ENCODE measurements at regions not wholly inside any gene's neighbourhood (a gene's known extent, or its start where the extent isn't known, plus 50 kb on each side); places are given as distances from the start of the nearest gene placed in this dataset.

DNA sequence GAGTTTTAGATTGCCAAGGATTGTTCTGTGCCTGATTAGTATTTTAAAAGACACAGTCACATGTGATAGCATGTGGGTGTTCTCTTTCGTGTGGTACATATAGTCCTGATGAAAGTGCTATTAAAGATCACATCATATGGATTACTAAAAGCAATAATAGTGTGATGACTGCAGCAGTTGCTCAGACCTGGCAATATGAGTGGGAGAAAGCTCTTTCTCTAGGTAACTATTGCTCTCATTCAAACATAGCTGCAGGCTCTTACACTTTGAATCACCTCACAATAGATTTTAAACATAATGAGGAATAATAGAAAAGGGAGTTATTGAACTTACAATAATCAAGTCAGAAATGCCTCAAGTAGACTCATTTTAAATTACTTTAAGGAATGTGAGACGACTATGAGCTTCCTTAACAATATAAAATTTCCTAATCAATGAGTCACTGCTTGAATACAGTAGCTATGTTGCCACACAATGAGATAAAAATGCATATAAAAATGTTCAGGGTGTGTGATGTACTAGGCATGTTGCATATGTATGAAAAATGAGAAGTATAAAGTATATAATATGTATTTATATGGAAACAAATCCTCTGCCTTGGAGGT, 452.1 kb downstream of the TMX3 start:
- no peak for FAIRE-seq
- DNase-seq (ENCODE audit: insufficient read length, low spot score): peak; percentile 7

DNA sequence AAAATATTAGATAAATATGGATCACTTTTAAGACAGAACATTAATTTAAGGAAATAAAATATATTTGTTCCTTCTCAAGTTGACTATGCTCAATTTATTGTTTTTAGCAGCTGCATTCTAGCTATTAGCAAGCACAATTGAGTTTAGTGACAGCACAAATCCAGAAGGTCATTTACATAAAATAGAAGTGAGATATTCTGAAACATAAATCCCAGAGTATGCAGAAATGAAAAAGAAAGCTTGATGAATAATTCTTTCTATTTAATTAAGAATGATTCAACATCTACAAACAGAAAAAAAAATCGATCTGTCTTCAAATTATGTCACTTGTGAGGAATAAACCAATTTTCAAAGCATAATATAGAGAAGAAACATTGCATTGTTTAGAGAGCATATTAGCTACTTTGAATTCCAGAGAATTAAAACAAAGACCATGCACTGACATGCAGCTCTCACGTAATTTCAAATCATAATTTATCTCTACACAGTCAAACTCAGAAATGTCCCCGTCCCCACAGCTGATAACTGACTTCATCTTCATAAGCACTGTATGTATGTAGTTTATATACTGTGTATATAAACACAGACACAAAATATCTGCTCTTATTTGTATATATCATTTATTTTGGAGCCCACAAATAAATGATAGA, 458.4 kb downstream of the TMX3 start:
- DNase-seq (ENCODE audit: insufficient read length, low spot score) (no peak), FAIRE-seq (no peak)

DNA sequence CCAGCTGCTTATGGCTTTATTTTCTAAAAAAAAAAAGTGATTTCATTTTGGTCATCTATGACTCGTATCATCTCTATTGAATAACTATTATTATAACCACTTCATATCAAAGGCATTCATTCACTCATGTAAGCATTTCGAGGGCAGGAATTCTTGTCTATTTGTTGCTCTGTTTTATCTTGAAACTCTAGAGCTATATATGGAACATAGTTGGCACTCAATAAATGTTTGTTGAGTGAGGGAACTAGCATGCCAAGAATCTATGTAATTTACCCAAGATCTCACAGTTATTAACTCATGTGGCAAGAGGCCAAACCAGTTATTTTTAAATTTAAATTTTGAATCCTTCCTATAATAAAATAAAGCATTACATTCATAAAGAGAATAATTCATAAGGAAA, 470.1 kb downstream of the TMX3 start:
- DNase-seq (ENCODE audit: insufficient read length, low spot score) (no peak), FAIRE-seq (no peak)

DNA sequence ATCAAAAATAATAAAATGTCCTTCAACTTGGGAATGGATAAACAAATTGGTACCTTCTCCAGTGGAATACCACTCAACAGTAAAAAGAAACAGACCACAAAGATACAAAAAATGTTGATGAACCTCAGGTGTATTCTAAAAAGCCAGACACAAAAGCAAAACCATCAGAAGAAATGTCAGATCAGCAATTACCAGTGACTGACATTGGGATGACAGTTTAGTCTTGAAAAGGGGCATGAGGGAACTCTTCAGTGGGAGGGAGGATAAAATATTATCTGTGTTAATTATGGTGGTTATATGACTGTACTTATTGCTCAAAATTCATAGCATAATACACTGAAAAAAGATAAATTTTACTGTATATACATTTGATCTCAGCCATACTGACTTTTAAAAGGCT, 473.0 kb downstream of the TMX3 start:
- DNase-seq (ENCODE audit: insufficient read length, low spot score): no peak
- no peak for FAIRE-seq

DNA sequence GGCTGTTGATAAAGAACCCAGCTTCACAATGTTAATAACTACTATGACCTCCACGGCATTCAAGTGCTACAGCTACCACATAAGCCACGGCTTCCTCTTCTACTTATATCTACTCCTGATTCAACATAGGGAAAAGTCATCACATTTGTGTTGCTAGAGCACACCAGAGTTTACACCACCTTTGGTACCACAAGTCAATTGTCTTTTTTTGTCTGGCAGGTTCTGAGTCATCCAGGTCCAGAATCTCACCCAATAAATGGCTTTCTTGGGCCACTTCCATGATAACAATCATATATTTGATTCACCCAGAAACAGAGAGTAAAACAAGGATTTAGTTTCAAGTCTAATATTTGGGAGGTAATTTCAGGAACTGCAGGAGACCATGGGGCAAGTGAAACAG, 480.2 kb downstream of the TMX3 start:
- DNase-seq (ENCODE audit: insufficient read length, low spot score) (no peak), FAIRE-seq (no peak)

DNA sequence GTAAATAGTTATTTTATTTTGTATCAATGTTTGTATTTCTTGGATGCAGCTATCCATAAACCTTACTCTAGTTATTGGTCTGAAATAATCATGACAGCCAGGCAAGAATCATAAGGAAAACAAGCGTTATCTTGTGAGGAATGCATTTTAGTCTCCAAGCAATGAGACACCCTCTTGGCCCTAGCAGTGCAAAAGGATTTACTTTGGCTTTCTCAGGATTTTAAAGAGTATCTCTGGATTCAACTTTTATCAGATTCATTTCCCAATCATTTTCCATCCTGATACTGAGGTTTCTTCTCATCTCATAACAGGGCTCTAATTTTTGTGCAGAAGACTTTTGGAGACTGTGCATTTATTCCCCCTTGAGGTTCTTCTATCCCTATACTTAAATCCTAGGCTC, 480.8 kb downstream of the TMX3 start:
- FAIRE-seq (no peak), DNase-seq (ENCODE audit: insufficient read length, low spot score) (no peak)

DNA sequence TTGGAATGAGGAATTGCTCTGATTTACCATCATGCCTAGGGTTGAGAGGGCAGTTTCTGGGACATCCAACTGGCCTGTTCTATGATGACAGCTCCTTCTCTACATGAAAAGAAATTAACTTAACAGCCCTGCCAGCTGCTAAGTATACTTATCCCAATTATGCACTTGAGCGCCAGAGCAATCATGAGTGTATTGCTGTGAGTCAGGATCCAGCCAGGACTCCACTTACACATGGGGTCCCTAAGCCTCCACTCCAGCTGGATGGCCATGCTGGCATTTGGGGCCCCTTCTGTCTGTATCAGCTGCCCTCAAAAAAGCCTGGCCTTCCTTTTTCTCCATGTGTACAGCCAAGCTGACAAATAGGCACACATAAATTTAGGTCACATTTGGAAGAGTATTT, 481.9 kb downstream of the TMX3 start:
- DNase-seq (ENCODE audit: insufficient read length, low spot score) (no peak), FAIRE-seq (no peak)

DNA sequence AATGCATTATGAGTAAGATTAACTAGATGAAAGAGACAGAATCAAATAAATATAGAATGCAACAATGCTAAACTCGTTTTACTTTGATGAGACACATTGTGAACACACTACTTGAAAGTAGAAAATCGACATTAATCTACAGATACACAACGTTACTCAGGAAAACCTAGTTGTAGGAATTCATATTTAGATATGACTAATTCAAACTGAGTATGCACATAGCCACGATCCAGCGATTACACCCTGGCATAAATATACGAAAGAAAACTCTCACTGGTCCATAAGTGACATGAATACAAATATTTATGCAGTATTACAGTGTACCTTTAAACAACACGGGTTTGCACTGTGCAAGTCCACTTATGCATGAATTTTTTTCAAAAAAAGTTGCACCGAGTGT, 485.6 kb downstream of the TMX3 start:
- FAIRE-seq: no peak

DNA sequence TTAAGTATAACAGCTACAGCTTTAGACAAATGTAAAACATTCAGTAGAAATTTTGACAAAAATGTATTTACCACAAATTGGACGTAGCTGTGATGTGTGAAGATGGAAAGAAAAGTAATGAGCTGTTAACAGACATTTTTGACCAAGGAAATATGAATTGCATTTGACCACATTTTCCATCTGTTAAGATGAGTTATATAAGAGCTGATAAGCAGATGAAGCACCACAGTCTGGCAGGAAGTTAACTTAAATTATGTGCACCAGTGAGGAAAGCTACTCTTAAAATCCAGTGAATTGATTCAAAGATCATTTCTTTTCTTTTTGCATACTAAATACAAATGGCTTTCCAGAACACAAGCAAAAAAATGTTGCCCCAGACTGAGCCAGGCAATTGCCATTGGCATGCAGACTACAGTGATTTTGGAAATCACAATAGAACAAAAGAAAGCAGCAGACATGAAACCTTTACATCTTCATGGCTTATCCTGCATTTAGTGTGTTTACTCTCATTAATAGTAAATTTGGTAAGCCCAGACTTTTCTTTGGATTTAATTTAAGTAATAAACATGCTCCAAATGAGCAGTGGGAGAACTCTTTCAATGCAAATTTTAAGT, 493.7 kb downstream of the TMX3 start:
- no peak for FAIRE-seq
- DNase-seq (ENCODE audit: insufficient read length, low spot score): no peak

More for the DNA sequence above, 485.6 kb downstream of the TMX3 start:
- no peak for DNase-seq (ENCODE audit: insufficient read length, low spot score)

DNA sequence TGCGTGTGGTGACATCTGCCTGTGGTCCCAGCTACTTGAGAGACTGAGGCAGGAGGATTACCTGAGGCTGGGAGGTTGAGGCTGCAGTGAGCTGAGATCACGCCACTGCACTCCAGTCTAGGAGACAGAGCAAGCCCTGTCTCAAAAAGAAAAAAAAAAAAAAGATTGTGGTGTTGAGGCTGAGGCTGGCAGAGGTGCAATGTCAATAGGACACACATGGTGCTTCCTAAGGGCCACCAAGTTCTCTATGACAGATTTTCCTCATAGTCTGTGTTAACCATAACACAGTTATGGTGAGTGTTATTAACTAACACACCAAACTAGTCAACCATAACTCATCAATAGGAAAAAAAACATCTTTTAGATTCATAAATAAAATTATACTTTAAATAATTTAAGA, 494.4 kb downstream of the TMX3 start:
- DNase-seq (ENCODE audit: insufficient read length, low spot score): no peak
- FAIRE-seq: no peak

DNA sequence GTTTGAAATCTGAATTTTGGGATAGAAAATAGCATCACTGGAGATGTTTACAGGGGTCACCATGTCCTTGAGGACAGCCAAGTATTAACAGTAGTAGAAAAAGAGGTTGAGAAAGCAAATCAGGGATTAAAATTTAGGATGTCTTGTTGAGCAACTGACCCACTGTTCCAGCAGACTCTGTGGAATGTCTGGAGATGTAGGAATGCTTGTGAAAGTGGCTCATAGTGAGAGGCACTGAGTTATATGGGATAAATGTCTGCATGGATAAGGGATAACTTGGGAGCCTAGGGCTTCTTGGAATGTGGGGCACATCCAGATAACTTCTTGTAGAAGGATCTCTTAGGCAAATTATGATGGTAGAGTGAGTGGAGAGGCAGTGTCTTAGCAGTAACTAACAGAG, 495.0 kb downstream of the TMX3 start:
- FAIRE-seq: no peak
- DNase-seq (ENCODE audit: insufficient read length, low spot score): no peak

DNA sequence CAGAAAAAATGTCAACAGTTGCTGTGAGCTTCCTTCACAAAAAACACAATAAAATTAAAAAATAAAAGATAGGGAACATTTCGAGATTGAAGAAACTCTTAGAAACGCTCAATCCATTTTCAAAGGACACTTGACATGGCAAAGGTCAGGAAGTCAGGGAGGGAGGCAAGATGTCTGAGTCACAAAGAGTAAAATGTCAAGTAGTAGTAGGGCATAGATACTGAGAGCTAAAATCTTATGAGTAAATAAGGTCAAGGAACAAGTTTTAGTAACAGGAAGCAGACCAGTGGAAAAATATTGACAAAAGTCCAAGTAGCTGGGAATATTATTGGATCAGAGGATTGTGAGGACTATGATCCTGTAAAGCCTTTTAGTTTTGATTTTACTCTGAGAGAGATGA, 495.6 kb downstream of the TMX3 start:
- DNase-seq (ENCODE audit: insufficient read length, low spot score) (no peak), FAIRE-seq (no peak)

DNA sequence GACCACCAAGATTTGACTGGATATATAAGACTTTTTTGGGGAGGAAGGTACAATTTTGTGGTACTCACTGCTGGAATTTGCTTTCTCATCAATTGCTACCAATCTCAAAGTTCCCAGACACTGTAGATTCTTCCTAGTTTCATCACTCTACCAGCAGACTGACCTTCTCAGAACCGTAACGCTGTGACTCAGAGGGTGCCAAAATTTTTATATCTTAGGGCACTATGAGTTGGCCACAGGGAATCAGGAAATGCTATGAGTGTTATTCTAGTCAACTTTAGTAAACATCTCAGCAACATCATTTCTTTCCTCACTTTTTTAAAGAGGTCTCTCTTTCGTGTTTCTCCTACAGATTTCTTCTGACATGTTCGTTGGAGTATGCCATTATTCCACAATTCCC, 499.0 kb downstream of the TMX3 start:
- FAIRE-seq (no peak), DNase-seq (ENCODE audit: insufficient read length, low spot score) (peak; percentile 2)

DNA sequence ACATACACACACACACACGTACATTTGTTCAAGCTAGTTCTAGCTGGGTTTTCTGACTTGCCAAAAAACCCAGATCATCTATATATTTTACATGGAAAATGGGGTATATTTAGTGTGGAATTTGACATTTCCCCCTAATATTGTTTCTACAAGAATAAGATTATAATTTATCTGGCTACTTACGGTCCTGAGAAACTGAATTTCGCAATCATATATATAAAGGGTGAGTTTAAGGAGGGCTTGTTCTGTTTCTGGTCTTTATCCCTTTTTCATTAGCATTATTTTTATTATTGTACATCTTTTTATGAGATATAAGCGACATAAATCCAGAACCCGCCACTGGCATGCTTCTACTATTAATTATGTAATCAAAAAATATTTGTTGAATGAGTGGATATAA, 528.9 kb downstream of the TMX3 start:
- DNase-seq (ENCODE audit: insufficient read length, low spot score) (no peak), FAIRE-seq (no peak)

DNA sequence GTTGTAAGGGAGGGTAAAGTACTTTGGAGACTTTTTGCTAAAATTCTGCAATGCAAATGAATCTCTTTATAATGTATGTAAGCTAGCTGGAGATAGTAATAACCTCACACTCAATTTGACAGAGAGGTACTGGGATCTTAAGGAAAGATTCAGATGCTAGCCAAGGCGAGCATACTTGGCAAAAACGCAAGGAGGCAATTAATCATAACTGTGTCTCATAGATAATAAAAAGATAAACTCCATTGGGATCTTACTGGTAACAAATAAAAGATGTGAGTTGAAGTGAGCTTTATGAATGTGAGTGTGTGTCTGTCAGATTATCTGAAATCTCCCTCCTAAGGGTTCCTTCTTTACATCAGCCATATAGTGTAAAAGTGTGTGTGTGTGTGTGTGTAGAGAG, 533.0 kb downstream of the TMX3 start:
- FAIRE-seq: no peak

DNA sequence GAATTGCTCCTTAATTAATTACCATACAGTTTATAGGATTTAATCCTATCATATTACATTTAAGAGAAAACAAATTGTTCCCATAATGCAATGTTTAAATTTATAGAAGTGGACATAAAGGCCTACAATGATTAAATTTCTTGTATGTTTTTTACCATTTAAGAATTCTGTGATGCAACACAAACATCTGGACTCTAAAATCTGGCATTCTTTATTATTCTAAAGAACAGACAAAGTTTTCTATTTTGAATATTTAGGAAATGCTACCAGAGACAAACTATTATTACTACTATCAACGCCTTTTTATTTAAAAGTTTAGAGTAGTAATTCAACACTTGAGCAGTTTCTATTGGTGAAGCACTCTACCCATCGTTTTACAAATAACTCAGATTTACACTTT, 535.1 kb downstream of the TMX3 start:
- no peak for DNase-seq (ENCODE audit: insufficient read length, low spot score)
- FAIRE-seq: no peak

More for the DNA sequence above, 533.0 kb downstream of the TMX3 start:
- DNase-seq (ENCODE audit: insufficient read length, low spot score): no peak

DNA sequence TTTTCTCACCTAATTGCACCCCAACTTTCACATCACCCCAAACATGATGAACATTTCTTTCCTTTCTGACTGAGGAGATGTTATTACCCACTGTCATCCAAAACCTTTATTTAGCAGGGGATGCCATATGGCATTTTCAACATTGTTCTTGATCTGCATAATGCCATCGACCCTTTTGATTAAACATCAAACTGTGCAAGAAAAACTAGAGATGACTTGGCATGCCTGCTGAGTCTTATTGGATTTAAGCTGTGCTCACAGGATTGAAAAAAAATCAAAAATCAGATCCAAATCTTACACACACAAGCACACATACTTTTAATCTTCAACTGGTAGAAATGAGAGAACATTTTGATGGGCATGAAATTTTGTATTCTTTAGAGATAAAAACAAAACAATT, 536.0 kb downstream of the TMX3 start:
- FAIRE-seq (no peak), DNase-seq (ENCODE audit: insufficient read length, low spot score) (no peak)

DNA sequence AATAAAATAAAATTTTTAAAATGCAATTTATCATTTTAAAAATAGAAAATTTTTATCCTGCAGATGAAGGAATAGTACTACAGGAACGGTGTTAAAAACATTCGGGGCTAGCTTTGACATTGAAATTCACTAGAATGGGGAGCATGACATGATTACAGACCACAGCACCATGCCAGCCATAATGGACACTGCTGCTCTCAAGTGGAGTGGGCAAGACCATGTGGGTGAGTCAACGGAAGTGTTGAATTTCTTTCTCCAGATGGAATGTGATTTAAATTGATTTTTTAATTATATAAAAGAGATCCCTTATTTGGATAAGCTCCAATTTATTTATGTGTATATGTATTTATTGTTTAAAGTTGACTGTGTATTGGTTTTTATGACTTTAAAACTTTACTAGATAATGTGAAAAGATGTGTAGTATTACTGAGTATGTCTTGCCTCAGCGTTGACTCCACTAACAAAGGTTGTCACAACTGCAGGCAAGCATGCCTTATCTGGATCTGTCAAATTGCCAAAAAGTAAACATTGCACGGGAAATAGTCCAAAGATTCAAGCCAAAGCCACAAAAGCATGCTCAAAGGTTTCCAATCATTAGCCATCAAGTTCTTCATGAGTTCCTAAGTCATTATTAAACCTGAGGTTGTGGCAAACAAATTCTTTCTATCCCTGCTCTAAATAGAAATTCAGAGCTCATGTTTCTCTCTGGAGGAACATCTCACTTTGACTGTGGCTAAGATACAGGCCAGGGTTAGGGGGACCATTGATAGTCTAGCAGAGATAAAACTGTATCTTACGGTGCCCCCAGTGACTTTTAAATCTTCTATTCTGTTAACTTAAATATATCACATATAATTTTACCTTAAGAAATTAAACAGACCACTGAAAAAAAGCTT, 536.9 kb downstream of the TMX3 start:
- DNase-seq (ENCODE audit: insufficient read length, low spot score): peak; percentile 38
- peak; percentile 46 for FAIRE-seq

DNA sequence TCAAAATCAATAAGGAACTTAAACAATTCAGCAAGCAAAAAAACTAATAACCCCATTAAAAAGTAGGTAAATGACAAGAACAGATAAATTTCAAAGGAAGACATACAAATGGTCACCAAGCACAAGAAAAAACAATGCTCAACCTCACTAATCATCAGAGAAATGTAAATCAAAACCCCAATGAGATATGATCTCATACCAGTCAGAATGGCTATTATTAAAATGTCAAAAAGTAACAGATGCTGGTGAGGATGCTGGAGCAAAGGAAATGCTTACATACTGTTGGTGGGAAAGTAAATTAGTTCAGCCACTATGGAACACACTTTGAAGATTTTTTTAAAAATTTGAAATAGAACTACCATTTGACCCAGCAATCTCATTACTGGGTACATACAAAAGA, 538.0 kb downstream of the TMX3 start:
- FAIRE-seq (no peak), DNase-seq (ENCODE audit: insufficient read length, low spot score) (no peak)

DNA sequence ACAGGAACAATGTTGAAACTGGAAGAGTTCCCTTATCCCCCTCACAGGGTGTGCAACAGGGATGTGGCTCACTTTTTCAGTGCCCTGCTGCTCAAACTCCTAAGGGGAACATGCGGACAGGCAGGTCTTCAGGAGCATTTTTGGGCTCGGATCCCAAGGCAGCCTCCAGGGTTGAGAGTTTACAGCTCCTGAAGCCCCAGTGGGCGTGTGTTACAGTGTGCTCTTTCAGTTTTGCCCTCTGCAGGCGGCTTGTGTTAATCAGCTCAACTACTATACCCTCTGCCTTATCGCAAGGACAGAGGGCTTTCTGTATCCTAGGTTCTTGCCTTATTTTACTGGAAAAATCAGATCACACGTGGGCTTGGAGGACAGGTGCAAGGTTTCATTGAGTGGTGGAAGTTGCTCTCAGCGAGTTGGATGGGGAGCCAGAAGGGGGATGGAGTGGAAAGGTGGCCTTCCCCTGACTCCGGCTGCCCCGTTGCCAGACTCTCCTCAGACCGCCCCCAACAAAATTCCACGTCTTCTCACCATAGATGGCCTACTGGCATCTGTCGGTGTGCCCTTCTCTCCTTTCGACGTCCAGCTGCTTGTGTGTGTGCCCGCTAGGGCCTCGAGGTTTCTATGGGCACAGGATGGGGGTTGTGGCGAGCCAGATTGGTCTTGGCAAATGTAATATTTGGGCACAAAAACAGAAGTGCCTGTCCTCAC, 541.9 kb downstream of the TMX3 start:
- no peak for FAIRE-seq
- no peak for DNase-seq (ENCODE audit: insufficient read length, low spot score)

DNA sequence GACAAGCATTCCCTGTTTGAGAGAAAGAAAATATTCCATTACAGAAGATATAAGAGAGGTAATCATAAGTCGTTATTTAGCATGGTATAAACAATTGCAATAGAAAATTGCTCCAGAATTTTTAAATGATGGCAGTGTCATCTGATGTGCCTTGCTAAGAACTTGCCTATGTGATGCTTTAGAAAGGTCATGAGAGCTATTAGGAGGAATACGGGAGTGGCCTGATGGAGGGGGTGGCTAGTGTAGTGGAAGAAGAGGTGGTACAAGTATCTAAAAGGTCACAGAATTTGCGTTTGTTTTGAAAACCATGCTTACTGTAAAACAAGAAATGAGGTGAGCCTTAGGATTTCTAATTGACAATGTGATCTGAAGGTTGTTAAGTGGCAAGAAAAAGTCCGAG, 550.0 kb downstream of the TMX3 start:
- DNase-seq (ENCODE audit: insufficient read length, low spot score) (no peak), FAIRE-seq (no peak)
